Activated CD4-positive, CD25-positive, alpha-beta regulatory T cell treated with anti-CD3 and anti-CD28 coated beads, Interleukin-2, amount 50 U/mL, for 24 hours (primary cell): ENCODE measurements at regions not wholly inside any gene's neighbourhood (a gene's known extent, or its start where the extent isn't known, plus 50 kb on each side); places are given as distances from the start of the nearest gene placed in this dataset.
"Not testable (repeated sequence)": the region's sequence is repeated elsewhere in the genome, so short reads cannot be mapped to it uniquely, and the experiment has no call there.

ENCODE experiments used
- ATAC-seq, 2 donors: fragments of 150-1000 bp; cut with Tn5 transposase; one replicate each; pipeline ENCODE4 v1.10.0; 2021; ENCODE audit warnings: mild to moderate bottlenecking in 1 of 2, moderate library complexity in 1 of 2

- no peak for ATAC-seq
These were observed 1298.6 kb downstream of the SI start for GRCh38 chr3:163779396-163780344.

DNA sequence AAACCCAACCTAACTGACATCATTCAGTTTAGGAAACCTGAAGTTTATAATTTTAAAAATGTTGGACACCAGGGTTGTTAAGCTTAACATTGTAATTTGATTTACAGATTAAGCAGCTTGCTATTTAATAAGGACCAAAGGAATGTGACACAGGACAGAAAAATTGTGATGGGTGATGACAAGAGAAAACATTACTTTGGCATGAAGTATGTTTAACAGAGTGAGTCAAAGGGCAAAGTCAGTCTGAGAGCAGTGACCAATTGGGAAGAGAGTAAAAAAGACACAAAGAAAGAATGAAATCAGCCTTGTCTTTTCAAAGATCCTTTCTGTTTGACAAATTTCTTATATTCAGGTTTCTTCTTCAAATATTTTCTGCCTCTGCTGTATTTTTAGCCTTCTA lies 1301.6 kb downstream of the SI start:
- no peak for ATAC-seq

- no peak for ATAC-seq
These were observed 1305.2 kb downstream of the SI start for GRCh38 chr3:163773136-163773535.

- no peak for ATAC-seq
These were observed 1310.2 kb downstream of the SI start for GRCh38 chr3:163768048-163768447.

GRCh38 chr3:163766112-163766511 lies 1312.2 kb downstream of the SI start:
- ATAC-seq: no peak

- ATAC-seq: no peak
These were observed 1325.3 kb downstream of the SI start for GRCh38 chr3:163753033-163753432.

DNA sequence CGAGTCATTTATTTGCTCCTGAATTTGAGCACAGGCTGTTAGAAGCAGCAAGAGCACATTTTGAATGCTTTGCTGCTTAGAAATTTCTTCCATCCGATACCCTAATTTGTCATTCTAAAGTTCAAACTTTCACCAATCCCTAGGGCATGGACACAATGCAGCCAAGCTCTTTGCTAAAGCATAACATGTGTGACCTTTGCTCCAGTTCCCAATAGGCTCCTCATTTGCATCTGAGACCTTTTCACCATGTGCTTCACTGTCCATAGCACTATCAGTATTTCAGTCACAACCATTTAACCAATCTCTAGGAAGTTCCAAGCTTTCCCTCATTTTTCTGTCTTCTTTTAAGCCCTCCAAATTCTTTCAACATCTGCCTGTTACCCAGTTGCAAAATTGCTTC lies 1333.1 kb downstream of the SI start:
- ATAC-seq: no peak

DNA sequence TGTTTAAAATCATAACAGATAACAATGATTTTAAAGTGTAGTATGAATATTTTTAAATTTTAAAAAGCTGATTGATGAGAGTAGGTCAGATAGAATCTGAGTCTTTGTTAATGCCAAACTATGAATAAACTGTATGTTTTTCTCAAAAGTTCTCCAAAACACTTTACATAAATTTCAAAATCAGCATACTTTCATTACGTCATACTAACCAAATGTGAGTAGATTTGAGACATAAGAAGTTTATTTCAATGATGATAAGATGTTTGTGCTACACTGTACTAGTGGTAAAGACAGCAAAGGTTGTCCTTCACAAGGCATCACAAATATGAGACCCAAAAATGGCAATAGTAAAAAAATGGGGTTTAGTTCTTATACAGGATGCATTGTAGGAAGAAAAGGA lies 1342.9 kb downstream of the SI start:
- ATAC-seq: no peak

DNA sequence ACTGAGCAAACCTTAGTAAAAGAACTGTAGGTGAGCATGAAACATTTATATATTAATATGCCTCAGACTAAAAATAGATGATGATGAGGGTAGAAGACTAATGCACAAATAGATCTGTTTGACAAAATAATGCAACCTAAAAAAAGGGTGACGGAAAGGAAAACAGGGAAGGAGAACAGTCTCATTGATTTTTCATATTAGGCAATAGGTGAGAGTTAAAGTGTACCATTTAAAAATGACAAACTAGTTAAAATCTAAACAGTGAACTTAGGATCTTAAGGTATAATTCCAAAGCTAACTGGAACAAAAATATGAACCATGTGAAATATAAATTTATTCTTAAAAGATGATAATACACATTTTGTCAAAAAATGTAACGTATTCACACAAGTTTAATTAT lies 1347.6 kb downstream of the SI start:
- no peak for ATAC-seq

- no peak for ATAC-seq
These were observed 1352.2 kb downstream of the SI start for GRCh38 chr3:163726125-163726524.

DNA sequence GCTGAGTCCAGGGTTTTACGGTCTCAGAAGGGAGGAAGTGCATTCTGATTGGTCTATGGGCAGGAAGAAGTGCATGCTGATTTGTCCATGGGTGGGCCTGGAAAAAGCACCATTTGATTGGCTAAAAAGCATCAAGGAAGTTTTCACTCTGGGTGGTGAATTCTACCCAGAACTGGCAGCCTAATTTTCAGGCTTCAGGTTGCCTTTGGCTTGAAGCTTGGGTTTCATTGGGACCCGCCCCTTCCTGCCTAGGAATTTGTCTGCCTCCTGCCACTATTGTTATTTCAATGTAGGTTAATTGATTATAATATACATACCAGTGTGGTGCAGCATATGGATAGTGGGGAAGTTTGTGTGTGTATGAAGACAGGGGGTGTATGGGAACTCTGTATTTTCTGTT lies 1355.9 kb downstream of the SI start:
- ATAC-seq: no peak

- no peak for ATAC-seq
These were observed 1356.7 kb downstream of the SI start for GRCh38 chr3:163721596-163721995.

DNA sequence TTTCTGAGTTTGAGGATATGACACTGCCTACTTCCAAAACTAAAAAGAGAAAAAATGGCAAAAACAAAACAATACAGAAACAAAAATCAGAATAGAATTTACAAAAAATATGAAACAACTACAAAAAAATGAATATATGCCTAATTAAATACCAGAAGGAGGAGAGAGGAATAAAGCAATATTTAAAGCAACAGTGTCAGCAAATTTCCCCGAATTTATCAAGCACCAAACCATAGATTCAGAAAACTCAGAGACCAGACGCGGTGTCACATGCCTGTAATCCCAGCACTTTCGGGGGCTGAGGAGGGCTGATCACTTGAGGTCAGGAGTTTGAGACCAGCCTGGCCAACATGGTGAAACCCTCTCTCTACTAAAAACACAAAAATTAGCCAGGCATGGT lies 1360.9 kb downstream of the SI start:
- ATAC-seq: no peak

DNA sequence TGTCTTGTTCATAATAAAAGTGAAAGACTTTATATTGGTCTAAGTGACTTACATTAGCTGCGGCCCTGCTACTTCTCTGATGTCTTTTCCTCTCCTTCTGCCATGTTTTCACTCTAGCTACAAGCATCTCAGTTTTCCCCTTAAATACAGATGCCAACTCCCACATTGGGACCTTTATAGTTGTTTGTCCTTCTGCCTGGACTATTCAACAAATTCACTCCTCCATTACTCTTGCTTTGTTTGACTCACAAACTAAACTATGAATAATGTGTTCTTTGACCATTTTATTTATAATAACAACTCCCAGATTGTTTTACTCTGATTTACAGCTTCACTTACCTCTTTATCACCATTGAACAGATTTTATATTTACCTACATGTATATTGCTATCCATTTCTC lies 1369.9 kb downstream of the SI start:
- no peak for ATAC-seq

DNA sequence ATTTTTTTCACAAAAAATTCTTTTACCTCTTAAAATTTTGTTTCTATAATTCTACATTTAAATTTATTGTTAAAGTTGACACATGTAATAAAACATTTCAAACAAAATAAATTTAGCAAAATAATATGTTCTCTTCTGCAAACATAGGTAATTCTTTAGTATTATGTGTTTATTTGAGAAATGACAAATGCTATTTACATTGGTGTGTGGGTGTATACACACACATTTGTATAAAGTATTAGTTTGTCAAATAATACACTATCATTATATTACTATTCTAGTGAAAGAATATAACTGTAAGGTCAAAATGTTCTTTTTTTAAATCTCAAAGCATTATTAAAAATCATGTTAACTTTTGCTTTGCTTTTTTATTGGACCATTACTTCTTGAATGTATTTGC lies 1370.6 kb downstream of the SI start:
- ATAC-seq: no peak

DNA sequence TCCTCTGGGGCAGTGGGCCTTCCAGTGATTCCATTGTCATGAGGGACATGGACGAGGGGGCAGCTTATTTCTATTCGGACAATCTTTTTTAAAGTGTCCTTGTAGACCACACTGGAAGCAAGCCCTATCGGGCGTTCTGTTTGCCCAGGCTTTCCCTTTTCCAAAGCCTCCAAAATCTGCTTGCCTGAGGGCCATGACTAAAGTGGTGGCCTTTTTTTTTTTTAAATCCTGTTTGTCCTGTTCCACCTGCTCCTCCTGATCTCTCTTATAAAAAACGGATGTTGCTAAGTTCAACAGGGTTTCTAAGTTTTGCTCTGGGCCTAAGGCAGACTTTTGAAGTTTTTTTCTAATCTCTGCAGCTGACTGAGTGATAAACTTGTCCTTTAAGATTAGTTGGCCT lies 1380.1 kb downstream of the SI start:
- not testable (repeated sequence) for ATAC-seq

GRCh38 chr3:163692494-163692893 lies 1385.8 kb downstream of the SI start:
- ATAC-seq: no peak

GRCh38 chr3:163684651-163685050 lies 1393.6 kb downstream of the SI start:
- ATAC-seq: no peak

DNA sequence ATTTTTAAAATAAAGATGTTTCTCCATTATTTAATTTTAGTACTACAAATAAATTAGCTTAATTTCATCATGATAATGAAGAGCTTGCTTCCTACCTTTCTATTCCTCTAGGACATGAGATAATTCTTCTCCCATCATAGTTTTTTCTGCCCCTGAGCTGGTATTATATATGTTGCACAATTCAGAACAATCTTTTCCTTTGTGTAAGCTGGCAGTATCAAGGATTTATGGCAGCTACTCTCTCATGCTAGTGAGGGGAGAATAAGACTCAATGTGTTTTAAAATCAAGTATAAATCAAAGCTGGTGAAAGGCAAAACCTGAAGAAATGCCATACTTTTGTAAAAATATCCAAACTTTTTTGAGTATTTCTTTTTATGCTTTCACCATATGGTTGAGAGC lies 1405.3 kb downstream of the SI start:
- no peak for ATAC-seq

DNA sequence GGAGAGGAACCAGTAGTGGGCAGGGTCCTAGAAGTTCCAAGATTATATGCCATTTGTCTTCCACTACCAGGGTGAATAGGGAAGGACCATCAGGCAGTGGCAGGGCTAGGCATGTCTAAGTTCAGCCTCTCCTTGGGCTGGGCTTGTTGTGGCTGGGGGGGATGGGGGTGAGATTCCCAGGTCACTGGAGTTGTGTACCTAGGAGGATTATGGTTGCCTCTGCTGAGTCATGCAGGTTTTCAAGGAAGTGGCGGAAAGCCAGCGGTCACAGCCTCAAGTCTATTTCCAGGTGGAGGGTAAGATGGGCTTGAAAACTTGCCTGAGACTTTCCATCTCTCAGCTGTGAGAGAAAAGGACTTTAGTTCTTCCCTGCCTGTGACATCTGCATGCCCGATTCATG lies 1407.1 kb downstream of the SI start:
- ATAC-seq: no peak

DNA sequence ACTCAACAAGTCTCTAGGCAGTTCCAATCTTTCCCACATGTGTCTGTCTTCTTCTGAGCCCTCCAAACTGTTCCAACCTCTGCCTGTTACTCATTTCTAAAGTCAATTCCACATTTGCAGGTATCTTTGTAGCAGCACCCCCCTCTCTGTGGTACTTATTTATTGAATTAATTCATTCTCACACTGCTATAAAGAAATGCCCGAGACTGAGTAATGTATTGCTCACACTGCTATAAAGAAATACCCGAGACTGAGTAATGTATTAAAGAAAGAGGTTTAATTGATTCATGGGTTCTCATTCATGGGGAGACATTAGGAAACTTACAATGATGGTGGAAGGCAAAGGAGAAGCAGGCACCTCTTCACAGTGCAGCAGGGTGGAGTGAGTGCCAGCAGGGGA lies 1413.8 kb downstream of the SI start:
- ATAC-seq: no peak

DNA sequence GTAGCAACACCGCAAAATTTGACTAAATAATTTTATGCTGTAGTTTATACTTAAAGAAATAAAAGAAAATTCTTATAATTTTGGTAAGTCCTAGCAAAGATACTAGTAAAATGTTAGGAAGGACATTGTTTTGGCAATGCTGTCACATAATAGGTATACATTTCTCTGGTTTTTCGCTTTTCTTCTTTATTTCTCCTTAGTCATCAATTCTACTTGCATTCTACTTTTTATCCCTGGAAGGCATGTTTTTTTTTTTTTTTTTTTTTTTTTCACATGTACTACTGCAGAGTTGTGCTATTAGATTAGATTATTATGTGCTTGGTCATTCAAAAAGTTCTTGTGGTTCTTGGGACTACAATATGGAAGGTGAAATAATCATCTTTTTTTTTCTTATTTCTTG lies 1421.2 kb downstream of the SI start:
- no peak for ATAC-seq

- no peak for ATAC-seq
These were observed 1423.3 kb downstream of the SI start for GRCh38 chr3:163655021-163655420.

- ATAC-seq: no peak
These were observed 1434.1 kb downstream of the SI start for GRCh38 chr3:163644172-163644571.

GRCh38 chr3:163632722-163633121 lies 1445.6 kb downstream of the SI start:
- no peak for ATAC-seq
